Mesodermal cell (in vitro differentiated cells): ENCODE measurements at regions not wholly inside any gene's neighbourhood (a gene's known extent, or its start where the extent isn't known, plus 50 kb on each side); places are given as distances from the start of the nearest gene placed in this dataset.

Experiments
- H3K27ac ChIP-seq: 2 replicates; pipeline ENCODE4 v1.7.0; 2013; ENCODE audit warnings: mild to moderate bottlenecking, low read depth, low read length, moderate library complexity; ENCODE audit not compliant: severe bottlenecking
- H3K36me3 ChIP-seq: 2 replicates; pipeline ENCODE4 v1.7.1; 2013; ENCODE audit warnings: mild to moderate bottlenecking, low read length, moderate library complexity; ENCODE audit not compliant: control insufficient read depth, insufficient read depth
- H3K4me1 ChIP-seq: one replicate; pipeline ENCODE4 v1.7.1; 2013; ENCODE audit warnings: mild to moderate bottlenecking, low read length; ENCODE audit not compliant: insufficient read depth, control insufficient read depth, poor library complexity, severe bottlenecking
- H3K4me3 ChIP-seq: 2 replicates; pipeline ENCODE4 v1.7.0; 2013; ENCODE audit warnings: low read length, control low read depth, mild to moderate bottlenecking; ENCODE audit not compliant: insufficient read depth, poor library complexity, severe bottlenecking; ENCODE audit errors: extremely low read depth
- H3K9me3 ChIP-seq: 2 replicates; pipeline ENCODE4 v1.7.1; 2013; ENCODE audit warnings: mild to moderate bottlenecking, low read length, moderate library complexity; ENCODE audit not compliant: control insufficient read depth
- WGBS, 2 experiments: methylation state at CpG; one replicate each; pipeline ENCODE4 v1.1.5; 2013; ENCODE audit warnings: missing lambda C conversion rate in 2 of 2; ENCODE audit not compliant: insufficient coverage in 2 of 2; 5-methylcytosine and 5-hydroxymethylcytosine counted together

DNA sequence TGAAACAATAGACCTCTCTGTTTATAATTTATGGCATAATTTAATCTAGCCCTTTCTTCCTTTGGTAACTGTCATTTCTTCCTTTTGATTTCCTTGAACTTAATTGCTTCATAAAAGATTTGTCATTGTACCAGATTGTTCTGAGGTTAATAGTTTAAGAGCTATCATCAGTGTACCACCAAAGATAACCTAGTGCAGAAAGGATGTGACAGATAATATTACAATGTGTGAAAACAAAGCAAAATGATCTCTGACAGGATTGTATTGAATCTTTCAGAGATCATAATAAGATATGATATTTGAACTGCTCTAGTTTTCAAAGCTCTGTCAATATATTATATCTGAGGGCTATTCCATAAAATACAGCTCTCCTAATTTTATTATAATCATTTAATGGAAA, 132.1 kb upstream of the PTCHD4 start:
- Histone ChIP-seq H3K27ac (no peak overlapping the region), H3K36me3 (no peaks in the 10 kb centered on the region), H3K4me1 (no peaks in the 10 kb centered on the region), H3K9me3 (no peaks in the 10 kb centered on the region), H3K4me3 (no peak overlapping the region)

DNA sequence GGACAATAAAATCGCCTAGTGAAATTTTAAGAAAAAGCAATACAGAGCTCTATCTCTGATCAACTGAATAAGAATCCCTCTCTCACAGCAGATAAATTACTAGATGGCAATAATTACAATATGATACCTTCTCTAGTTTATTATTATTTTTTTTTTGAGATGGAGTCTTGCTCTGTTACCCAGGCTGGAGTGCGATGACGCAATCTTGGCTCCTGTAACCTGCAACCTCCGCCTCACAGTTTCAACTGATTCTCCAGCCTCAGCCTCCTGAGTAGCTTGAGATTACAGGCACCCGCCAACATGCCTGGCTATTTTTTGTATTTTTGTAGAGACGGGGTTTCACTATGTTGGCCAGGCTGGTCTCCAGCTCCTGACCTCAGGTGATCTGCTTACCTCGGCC, 129.3 kb upstream of the PTCHD4 start:
- Histone ChIP-seq H3K36me3 (no peaks in the 10 kb centered on the region), H3K4me1 (no peaks in the 10 kb centered on the region), H3K27ac (no peak overlapping the region), H3K4me3 (no peak overlapping the region), H3K9me3 (peaks cover 4% of the 10 kb centered on the region)
- WGBS, 2 experiments, result 77 to 81% methylated on average over 2 to 6 of the region's 7 CpGs

DNA sequence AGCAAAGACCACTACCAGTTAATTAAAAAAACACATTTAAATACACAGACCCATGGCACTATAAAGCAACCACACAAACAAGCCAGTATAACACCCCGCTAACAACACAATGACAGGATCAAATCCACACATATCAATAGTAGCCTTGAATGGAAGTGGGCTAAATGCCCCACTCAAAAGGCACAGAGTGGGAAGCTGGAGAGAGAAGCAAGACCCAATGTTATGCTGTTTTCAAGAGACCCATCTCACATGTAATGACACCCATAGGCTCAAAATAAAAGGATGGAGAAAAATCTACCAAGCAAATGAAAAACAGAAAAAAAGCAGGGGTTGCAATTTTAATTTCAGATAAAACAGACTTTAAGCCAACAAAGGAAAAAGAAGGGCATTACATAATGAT, 125.4 kb upstream of the PTCHD4 start:
- no CpG with 5 or more reads among the region's 1 CpG for WGBS, 2 experiments
- no peak overlapping the region for H3K4me3 ChIP-seq
- no peaks in the 10 kb centered on the region for H3K36me3 ChIP-seq
- peaks cover 7% of the 10 kb centered on the region for H3K9me3 ChIP-seq
- no peaks in the 10 kb centered on the region for H3K4me1 ChIP-seq
- H3K27ac ChIP-seq, result no peak overlapping the region

DNA sequence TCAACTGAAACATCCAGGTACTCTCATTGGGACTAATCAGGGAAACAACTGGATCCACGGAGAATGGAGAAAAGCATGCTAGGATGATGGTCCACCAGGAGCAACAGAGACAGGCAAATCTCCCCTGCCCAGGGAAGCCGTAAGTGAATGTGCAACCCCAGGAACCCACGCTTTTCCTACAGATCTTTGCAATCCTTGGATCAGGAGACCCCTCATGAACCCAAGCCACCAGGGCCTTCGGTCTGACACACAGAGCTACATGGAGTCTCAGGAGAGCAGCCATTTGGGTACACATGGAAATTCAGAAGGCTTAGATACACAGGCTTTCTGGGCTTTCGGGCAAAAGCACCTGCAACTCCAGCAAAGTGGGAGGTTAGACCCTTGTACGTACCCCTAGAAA, 122.1 kb upstream of the PTCHD4 start:
- Histone ChIP-seq H3K4me1 (no peaks in the 10 kb centered on the region), H3K27ac (no peak overlapping the region), H3K36me3 (no peaks in the 10 kb centered on the region), H3K9me3 (peaks cover 7% of the 10 kb centered on the region), H3K4me3 (no peak overlapping the region)
- WGBS, 2 experiments, result 85 to 91% methylated on average over 3 to 6 of the region's 6 CpGs

DNA sequence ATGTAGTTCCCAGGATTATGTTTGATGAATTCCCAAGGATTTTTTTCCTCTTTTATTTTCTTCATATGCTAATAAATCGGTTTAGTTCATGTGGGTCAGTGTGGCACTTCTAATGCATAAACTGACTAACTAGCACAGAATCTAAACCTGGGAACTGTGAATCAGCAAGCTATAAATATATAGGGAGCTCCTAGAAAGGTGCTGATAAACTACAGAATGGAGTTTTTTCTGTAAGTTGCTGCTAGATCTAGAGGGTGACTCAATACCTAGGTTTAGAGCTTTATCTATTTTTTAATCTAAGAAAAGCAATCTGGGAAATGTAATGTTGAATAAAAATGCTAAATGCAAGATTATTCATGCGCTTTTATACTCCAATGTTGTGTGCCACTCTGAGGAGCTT, 118.8 kb upstream of the PTCHD4 start:
- Histone ChIP-seq H3K9me3 (no peaks in the 10 kb centered on the region), H3K4me1 (no peaks in the 10 kb centered on the region), H3K4me3 (no peak overlapping the region), H3K36me3 (no peaks in the 10 kb centered on the region), H3K27ac (no peak overlapping the region)
- WGBS, 2 experiments, result 80% methylated on average over 1 of the region's 2 CpGs; no CpG with 5 or more reads in 1 of the 2 experiments

DNA sequence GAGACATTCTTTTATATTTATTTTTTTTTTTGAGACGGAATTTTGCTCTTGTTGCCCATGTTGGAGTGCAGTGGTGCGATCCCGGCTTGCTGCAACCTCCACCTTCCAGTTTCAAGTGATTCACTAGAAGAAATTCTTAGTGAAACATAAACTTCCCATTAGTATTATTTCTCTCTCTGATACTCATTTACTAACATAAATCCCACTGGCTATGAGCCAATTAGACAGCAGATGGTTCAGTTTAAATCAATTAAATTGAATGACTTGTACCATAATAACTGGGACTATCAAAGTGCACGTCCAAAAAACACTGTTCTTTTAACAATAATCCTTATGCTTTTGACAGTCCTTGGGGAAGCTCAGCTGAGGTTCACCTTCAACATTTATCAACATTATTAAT, 111.2 kb upstream of the PTCHD4 start:
- Histone ChIP-seq H3K4me1 (no peaks in the 10 kb centered on the region), H3K27ac (no peak overlapping the region), H3K36me3 (no peaks in the 10 kb centered on the region), H3K4me3 (no peak overlapping the region), H3K9me3 (no peaks in the 10 kb centered on the region)
- WGBS, 2 experiments, result 100% methylated on average over 2 of the region's 4 CpGs; no CpG with 5 or more reads in 1 of the 2 experiments

DNA sequence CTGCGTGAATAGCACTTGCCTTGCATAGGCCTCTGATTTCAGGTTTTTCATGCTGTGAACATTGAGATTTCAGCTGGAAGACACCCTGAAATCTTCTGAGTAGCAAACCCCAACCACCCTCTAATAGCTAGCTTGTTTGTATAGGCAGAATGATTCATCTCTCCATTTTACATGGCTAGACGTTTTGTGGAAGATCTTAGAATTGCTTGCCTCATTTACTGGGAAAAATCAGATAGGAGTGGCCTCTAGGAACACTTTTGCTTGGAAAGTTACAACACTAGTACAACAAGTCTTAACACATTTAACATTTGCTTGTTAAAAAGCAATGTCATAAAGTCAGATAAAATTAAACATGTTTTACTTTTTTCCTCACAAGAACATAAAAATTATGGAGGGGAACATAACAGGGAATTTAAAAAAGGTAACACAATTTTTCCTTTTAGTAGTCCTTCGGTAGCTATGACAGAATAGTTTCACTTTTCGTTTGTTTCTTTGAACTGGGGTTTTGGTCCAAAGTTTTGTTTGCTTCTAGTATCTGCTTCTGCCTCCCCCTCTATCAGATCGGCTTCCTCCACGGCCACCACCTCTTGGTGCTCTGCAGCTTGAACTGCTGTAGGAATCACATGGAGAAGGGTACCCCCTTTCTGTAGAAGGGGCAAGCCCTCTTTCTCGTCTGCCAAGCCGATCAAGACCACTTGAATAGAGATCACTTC, 102.2 kb upstream of the PTCHD4 start:
- no peaks in the 10 kb centered on the region for H3K4me1 ChIP-seq
- H3K36me3 ChIP-seq, result no peaks in the 10 kb centered on the region
- H3K27ac ChIP-seq, result no peak overlapping the region
- H3K9me3 ChIP-seq, result no peaks in the 10 kb centered on the region
- H3K4me3 ChIP-seq, result no peak overlapping the region
- 90 to 100% methylated on average over 3 to 6 of the region's 8 CpGs for WGBS, 2 experiments

DNA sequence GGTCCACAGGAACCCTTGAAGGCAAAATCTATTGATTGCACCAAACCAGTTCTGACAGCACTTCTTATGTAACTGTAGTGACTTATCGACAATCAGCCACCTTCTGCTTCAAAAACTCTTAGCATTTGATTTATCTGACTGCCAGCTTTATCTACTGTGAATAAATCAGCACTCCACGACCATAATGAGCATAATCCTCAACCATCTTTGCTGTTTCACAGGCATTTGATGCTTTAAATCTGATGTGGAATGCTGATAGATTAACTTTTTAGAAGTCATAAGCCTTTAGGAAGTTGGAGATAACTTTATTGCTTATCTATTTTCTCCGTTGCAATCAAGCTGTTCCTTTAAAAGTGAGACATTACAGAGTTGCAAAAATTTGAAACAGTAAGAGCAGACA, 101.5 kb upstream of the PTCHD4 start:
- 88 to 89% methylated on average over 1 to 2 of the region's 3 CpGs for WGBS, 2 experiments

DNA sequence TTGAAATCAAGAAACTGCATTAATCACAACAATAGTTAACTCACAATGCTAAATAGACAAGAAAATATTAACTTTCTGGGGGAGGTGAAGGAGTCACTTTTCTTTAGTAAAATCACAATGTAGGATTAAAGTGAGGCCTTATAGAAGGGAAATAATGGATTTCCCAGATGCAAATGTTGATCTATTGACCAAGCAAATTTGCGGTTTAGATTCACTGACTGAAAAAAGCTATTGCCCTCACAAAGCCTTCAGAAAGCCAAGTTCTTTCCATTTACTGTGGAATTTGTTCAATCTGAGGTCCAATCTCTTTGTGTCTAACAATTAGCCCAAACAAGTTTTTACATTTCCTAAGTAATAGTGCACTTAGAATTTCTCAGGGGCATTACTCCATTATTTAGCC, 95.1 kb upstream of the PTCHD4 start:
- 86 to 88% methylated on average over 1 of the region's 1 CpG for WGBS, 2 experiments
- no peak overlapping the region for H3K27ac ChIP-seq

More for the DNA sequence above, 101.5 kb upstream of the PTCHD4 start:
- Histone ChIP-seq H3K4me1 (no peaks in the 10 kb centered on the region), H3K9me3 (no peaks in the 10 kb centered on the region), H3K27ac (no peak overlapping the region), H3K36me3 (no peaks in the 10 kb centered on the region), H3K4me3 (no peak overlapping the region)

DNA sequence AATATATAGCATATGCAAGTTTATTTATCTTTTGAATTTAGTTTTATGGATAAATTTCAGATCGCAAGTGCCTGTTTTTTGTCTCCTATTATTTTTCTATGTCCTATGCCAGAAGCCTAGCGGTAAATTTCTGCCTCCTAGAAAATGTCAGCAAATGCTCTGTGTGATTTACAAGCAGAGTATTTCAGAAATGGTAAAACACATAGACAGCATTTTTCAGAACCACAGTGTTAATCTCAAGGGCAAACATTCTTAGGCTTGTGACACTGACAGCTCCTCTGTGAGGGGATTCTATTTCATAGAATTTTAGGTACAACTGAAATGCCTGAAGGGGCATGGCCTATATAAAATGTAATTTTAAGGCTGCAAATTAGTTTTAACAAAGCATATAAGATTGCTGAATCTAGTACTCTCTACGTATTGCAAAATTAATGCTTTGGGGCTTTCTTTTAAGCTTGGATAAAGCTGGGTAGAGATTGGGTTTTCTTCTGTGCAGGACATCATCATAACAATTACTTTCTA, 89.9 kb upstream of the PTCHD4 start:
- no peaks in the 10 kb centered on the region for H3K4me1 ChIP-seq
- no peaks in the 10 kb centered on the region for H3K36me3 ChIP-seq
- 100% methylated on average over 1 of the region's 3 CpGs; no CpG with 5 or more reads in 1 of the 2 experiments for whole genome bisulfite sequencing, 2 experiments
- peaks cover 4% of the 10 kb centered on the region for H3K9me3 ChIP-seq
- H3K4me3 ChIP-seq, result no peak overlapping the region
- no peak overlapping the region for H3K27ac ChIP-seq

More for the DNA sequence above, 95.1 kb upstream of the PTCHD4 start:
- Histone ChIP-seq H3K36me3 (no peaks in the 10 kb centered on the region), H3K4me3 (no peak overlapping the region), H3K4me1 (no peaks in the 10 kb centered on the region), H3K9me3 (peaks cover 4% of the 10 kb centered on the region)

DNA sequence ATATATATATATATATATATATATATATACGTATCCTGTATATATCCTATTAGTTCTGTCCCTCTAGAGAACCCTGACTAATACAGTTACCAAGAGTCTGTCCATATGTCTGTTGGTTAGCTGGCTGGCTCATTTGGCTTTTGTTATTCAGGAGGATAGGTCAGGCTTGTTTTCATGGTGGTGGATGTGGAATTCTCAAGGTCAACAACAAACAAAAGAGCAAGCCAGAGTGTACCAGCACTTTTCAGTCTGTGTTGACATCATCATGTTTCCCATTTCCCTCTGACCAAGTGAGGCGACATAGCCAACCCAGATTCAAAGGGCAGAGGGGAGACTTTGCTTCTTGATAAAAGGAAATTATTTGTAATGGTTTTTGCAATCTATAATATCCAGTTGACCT, 88.5 kb upstream of the PTCHD4 start:
- H3K27ac ChIP-seq, result no peak overlapping the region
- WGBS, 2 experiments, result no CpG with 5 or more reads among the region's 2 CpGs

More for the DNA sequence above, 88.5 kb upstream of the PTCHD4 start:
- no peaks in the 10 kb centered on the region for H3K4me1 ChIP-seq
- no peaks in the 10 kb centered on the region for H3K36me3 ChIP-seq
- no peak overlapping the region for H3K4me3 ChIP-seq
- H3K9me3 ChIP-seq, result peaks cover 4% of the 10 kb centered on the region
